SK-N-SH (cell line): ENCODE measurements at regions not wholly inside any gene's neighbourhood (a gene's known extent, or its start where the extent isn't known, plus 50 kb on each side); places are given as distances from the start of the nearest gene placed in this dataset.

Source experiments
- GABPA ChIP-seq: IDR thresholded peaks from 2 replicates; pipeline ENCODE4 v1.4.0; 2012; ENCODE audit warnings: low read depth, mild to moderate bottlenecking
- TEAD4 ChIP-seq: IDR thresholded peaks from 2 replicates; pipeline ENCODE4 v1.4.0; 2012; ENCODE audit warnings: mild to moderate bottlenecking, borderline replicate concordance; ENCODE audit not compliant: insufficient read depth
- TF ChIP-seq, protein P1 (sequence below): fragments of 200-600 bp; sonication (generic); IDR thresholded peaks from 2 replicates; pipeline ENCODE4 v1.6.1; 2017; ENCODE audit warnings: antibody characterized with exemption, mild to moderate bottlenecking, moderate library complexity

DNA sequence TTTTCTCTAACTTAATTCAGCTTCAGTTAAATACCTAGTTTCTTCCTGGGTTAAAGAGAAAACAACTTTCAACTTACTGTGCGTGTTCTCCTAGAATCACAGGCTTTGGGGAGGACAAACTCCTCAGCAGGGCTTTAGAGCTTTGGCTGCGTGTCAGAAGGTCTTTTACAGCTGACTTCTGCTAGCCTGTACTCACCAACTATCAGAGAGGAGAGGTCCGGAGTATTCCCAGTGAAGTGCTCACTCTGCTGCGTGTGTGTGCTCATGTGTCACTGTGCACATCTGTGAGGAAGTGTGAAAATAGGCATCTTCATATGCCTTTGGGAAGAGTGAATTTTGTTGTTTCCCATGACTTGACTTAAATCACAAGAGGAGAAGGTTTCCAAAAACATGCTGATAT is 423.2 kb upstream of the SGCD start:
- no peak for TF ChIP-seq GABPA
- TF ChIP-seq, protein P1, sequence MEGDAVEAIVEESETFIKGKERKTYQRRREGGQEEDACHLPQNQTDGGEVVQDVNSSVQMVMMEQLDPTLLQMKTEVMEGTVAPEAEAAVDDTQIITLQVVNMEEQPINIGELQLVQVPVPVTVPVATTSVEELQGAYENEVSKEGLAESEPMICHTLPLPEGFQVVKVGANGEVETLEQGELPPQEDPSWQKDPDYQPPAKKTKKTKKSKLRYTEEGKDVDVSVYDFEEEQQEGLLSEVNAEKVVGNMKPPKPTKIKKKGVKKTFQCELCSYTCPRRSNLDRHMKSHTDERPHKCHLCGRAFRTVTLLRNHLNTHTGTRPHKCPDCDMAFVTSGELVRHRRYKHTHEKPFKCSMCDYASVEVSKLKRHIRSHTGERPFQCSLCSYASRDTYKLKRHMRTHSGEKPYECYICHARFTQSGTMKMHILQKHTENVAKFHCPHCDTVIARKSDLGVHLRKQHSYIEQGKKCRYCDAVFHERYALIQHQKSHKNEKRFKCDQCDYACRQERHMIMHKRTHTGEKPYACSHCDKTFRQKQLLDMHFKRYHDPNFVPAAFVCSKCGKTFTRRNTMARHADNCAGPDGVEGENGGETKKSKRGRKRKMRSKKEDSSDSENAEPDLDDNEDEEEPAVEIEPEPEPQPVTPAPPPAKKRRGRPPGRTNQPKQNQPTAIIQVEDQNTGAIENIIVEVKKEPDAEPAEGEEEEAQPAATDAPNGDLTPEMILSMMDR: no peak
- TF ChIP-seq TEAD4: no peak
